Activated B cell treated with CpG ODN at 0.5 μM for 24 hours (primary cell): ENCODE measurements at regions not wholly inside any gene's neighbourhood (a gene's known extent, or its start where the extent isn't known, plus 50 kb on each side); places are given as distances from the start of the nearest gene placed in this dataset.

Source experiments
- ATAC-seq: fragments of 200-7000 bp; cut with Tn5 transposase; one replicate; pipeline ENCODE4 v1.10.0; 2021; ENCODE audit warnings: low read depth, mild to moderate bottlenecking, moderate library complexity
- CTCF ChIA-PET: fragments of 350-600 bp; sonication (Branson Sonifier 250); formaldehyde crosslinking; loops from one replicate; lab custom pipeline; 2021; ENCODE audit warnings: antibody characterized with exemption; lab: Charles Lee
- POLR2A ChIA-PET: fragments of 350-600 bp; sonication (Branson Sonifier 250); formaldehyde crosslinking; loops from one replicate; lab custom pipeline; 2021; ENCODE audit warnings: antibody characterized with exemption; lab: Charles Lee
- DNase-seq: peaks from one replicate; pipeline ENCODE4 v3.0.0; 2022
- H3K27ac Mint-ChIP-seq: one replicate; pipeline ENCODE4 v1.8.0; 2020; ENCODE audit warnings: mixed read lengths
- H3K27me3 Mint-ChIP-seq: one replicate; pipeline ENCODE4 v1.8.0; 2021; ENCODE audit warnings: mixed read lengths
- H3K36me3 Mint-ChIP-seq: one replicate; pipeline ENCODE4 v1.8.0; 2021; ENCODE audit warnings: low read depth, mixed read lengths
- H3K4me1 Mint-ChIP-seq: one replicate; pipeline ENCODE4 v1.8.0; 2021; ENCODE audit warnings: mixed read lengths
- H3K4me3 Mint-ChIP-seq: one replicate; pipeline ENCODE4 v1.8.0; 2020; ENCODE audit warnings: mild to moderate bottlenecking, mixed read lengths
- H3K9me3 Mint-ChIP-seq: one replicate; pipeline ENCODE4 v1.8.0; 2020; ENCODE audit warnings: mixed read lengths
- intact Hi-C: fragments of 100-400 bp; cut with micrococcal nuclease; formaldehyde crosslinking; loops from one replicate; pipeline ENCODE4 v1.15.1; 2024
- TF ChIP-seq, protein P1 (sequence below): fragments of 200-600 bp; IDR thresholded peaks from one replicate; pipeline ENCODE4 v1.8.0; 2022; ENCODE audit warnings: antibody characterized with exemption, mild to moderate bottlenecking

DNA sequence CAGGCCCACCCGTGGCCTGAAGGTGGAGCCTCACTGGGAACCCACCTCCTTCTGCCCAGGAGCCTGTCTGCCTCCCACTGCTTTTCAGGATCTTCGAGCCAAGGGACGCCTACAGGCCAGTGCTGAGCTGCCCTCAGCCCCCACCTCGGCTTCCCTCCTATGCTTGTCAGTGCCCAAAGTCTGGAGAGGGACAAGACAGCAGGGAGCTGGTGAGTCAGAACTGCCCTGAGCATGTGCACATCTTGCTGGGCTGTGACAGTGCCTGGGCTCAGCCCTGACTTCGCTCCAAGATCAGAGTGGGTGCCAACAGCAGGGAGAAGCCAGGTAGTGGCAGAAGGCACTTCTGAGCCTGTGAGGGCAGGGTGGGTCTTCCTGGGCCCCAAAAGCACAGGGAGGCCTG lies 286.8 kb downstream of the AEBP2 start:
- no peaks in the 10 kb centered on the region for H3K36me3 Mint-ChIP-seq
- peaks cover 10% of the 10 kb centered on the region for H3K9me3 Mint-ChIP-seq
- TF ChIP-seq, protein P1, sequence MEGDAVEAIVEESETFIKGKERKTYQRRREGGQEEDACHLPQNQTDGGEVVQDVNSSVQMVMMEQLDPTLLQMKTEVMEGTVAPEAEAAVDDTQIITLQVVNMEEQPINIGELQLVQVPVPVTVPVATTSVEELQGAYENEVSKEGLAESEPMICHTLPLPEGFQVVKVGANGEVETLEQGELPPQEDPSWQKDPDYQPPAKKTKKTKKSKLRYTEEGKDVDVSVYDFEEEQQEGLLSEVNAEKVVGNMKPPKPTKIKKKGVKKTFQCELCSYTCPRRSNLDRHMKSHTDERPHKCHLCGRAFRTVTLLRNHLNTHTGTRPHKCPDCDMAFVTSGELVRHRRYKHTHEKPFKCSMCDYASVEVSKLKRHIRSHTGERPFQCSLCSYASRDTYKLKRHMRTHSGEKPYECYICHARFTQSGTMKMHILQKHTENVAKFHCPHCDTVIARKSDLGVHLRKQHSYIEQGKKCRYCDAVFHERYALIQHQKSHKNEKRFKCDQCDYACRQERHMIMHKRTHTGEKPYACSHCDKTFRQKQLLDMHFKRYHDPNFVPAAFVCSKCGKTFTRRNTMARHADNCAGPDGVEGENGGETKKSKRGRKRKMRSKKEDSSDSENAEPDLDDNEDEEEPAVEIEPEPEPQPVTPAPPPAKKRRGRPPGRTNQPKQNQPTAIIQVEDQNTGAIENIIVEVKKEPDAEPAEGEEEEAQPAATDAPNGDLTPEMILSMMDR: no peak
- ChIA-PET POLR2A (no interaction called here), CTCF (no interaction called here)
- H3K27ac Mint-ChIP-seq: no peak overlapping the region
- DNase-seq (no peak), ATAC-seq (no peak)
- no peaks in the 10 kb centered on the region for H3K4me1 Mint-ChIP-seq
- no peak overlapping the region for H3K4me3 Mint-ChIP-seq
- intact Hi-C loops: no loop called here
- H3K27me3 Mint-ChIP-seq: no peaks in the 10 kb centered on the region

GRCh38 chr12:19726592-19726991 lies 287.3 kb downstream of the AEBP2 start:
- ATAC-seq (no peak), DNase-seq (no peak)
- Mint-ChIP-seq H3K27ac (no peak overlapping the region), H3K36me3 (no peaks in the 10 kb centered on the region), H3K27me3 (no peaks in the 10 kb centered on the region), H3K4me3 (no peak overlapping the region), H3K9me3 (peaks cover 10% of the 10 kb centered on the region), H3K4me1 (no peaks in the 10 kb centered on the region)
- intact Hi-C loops: no loop called here
- TF ChIP-seq, protein P1: no peak
- ChIA-PET CTCF (no interaction called here), POLR2A (no interaction called here)

DNA sequence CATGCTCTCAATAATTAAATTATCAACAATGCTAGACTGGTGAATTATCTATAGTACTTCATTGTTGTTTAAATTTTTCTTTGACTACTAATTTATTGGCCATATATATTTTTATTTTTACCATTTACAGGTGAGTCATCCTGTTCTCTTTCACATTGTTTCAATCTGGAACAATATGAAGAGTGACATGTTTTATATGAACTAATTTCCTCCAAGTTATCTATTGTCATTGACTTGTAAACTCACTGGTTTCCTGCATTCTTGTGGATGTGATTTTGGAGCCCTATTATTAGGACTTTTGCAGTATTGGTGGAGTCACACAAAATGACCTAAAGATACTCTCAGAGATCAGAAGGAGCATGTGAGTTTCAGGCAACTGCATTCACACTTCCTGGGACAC lies 297.7 kb downstream of the AEBP2 start:
- no peaks in the 10 kb centered on the region for H3K27me3 Mint-ChIP-seq
- H3K9me3 Mint-ChIP-seq: peaks cover 2% of the 10 kb centered on the region
- no peak for ATAC-seq
- ChIA-PET POLR2A (no interaction called here), CTCF (no interaction called here)
- no peaks in the 10 kb centered on the region for H3K36me3 Mint-ChIP-seq
- H3K4me1 Mint-ChIP-seq: no peaks in the 10 kb centered on the region
- no peak overlapping the region for H3K4me3 Mint-ChIP-seq
- DNase-seq: no peak
- TF ChIP-seq, protein P1: no peak
- intact Hi-C loops: no loop called here
- H3K27ac Mint-ChIP-seq: no peak overlapping the region

DNA sequence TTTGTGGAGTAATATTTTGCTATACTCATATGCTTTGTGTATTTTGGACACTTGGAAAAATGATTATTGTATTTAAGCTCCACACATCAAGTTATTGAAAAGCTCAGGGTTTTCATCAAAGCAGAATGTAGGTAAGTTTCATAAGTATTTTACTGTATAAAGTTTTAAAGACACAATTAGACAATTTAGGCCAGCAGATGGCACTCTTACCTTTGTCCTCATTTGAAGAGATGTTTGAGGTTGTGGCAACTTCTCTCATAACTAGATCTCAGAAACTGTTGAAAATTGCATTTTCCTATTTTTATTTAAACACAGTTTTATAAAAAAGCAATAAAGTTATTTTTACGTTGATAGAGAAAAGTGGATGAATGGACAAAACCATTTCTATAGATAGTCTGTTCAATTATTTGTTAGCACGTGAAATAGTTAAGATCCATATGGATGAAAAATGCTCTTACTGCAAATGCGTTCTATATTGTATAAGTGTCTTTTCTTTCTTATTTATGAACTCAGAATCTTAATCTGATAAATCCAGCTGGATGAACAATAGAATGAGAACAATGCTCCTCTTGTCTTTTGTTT lies 300.0 kb downstream of the AEBP2 start:
- intact Hi-C loops: no loop called here

GRCh38 chr12:19740472-19741131 lies 301.3 kb downstream of the AEBP2 start:
- CTCF ChIA-PET: interaction anchor here (1.8 kb wide), 1 partner anchor 1940 kb away, joined by 6 read pairs; no protein-coding TSS in a partner anchor
- H3K36me3 Mint-ChIP-seq: no peaks in the 10 kb centered on the region

More for the DNA sequence above, 300.0 kb downstream of the AEBP2 start:
- Mint-ChIP-seq H3K4me1 (no peaks in the 10 kb centered on the region), H3K9me3 (no peaks in the 10 kb centered on the region), H3K36me3 (no peaks in the 10 kb centered on the region), H3K27me3 (no peaks in the 10 kb centered on the region), H3K27ac (no peak overlapping the region), H3K4me3 (no peak overlapping the region)
- POLR2A ChIA-PET: no interaction called here
- ATAC-seq (no peak), DNase-seq (no peak)
- TF ChIP-seq, protein P1: no peak
- CTCF ChIA-PET: interaction anchor here (1.3 to 1.8 kb wide), 2 partner anchors 9 to 1941 kb away, joined by 4 to 6 read pairs; no protein-coding TSS in a partner anchor

More at GRCh38 chr12:19740472-19741131, 301.3 kb downstream of the AEBP2 start:
- POLR2A ChIA-PET: no interaction called here
- no peaks in the 10 kb centered on the region for H3K4me1 Mint-ChIP-seq
- TF ChIP-seq, protein P1: no peak
- no peak overlapping the region for H3K4me3 Mint-ChIP-seq
- no peak for DNase-seq
- no peak overlapping the region for H3K27ac Mint-ChIP-seq
- intact Hi-C loops: no loop called here
- H3K27me3 Mint-ChIP-seq: no peaks in the 10 kb centered on the region
- no peak for ATAC-seq
- no peaks in the 10 kb centered on the region for H3K9me3 Mint-ChIP-seq
